Mucosa of rectum (tissue), 2 donors: ENCODE measurements at regions not wholly inside any gene's neighbourhood (a gene's known extent, or its start where the extent isn't known, plus 50 kb on each side); places are given as distances from the start of the nearest gene placed in this dataset.
"Not testable (repeated sequence)": the region's sequence is repeated elsewhere in the genome, so short reads cannot be mapped to it uniquely, and the experiment has no call there.

Experiments used
- H3K27ac ChIP-seq, 2 donors: one replicate each; pipeline ENCODE4 v1.7.0; 2013; ENCODE audit warnings: inconsistent platforms in 2 of 2, low read depth in 2 of 2, low read length in 2 of 2
- H3K27me3 ChIP-seq, 2 donors: one replicate each; pipeline ENCODE4 v1.7.0; 2013; ENCODE audit warnings: low read length in 2 of 2; ENCODE audit not compliant: control insufficient read depth in 2 of 2, insufficient read depth in 2 of 2
- H3K36me3 ChIP-seq, 2 donors: one replicate each; pipeline ENCODE4 v1.7.0; 2013; ENCODE audit warnings: low read length in 2 of 2; ENCODE audit not compliant: control insufficient read depth in 2 of 2, insufficient read depth in 2 of 2
- H3K4me1 ChIP-seq, 2 donors: one replicate each; pipeline ENCODE4 v1.7.0; 2013; ENCODE audit warnings: low read length in 2 of 2, mild to moderate bottlenecking in 1 of 2; ENCODE audit not compliant: control insufficient read depth in 2 of 2, insufficient read depth in 2 of 2
- H3K4me3 ChIP-seq, 2 donors: one replicate each; pipeline ENCODE4 v1.7.0; 2013; ENCODE audit warnings: low read length in 2 of 2
- H3K9ac ChIP-seq, 2 donors: one replicate each; pipeline ENCODE4 v1.7.0; 2013; ENCODE audit warnings: low read length in 2 of 2, low read depth in 1 of 2, mild to moderate bottlenecking in 1 of 2
- H3K9me3 ChIP-seq, 2 donors: one replicate each; pipeline ENCODE4 v1.7.0; 2013; ENCODE audit warnings: low read length in 2 of 2; ENCODE audit not compliant: control insufficient read depth in 2 of 2
- donor health status: healthy.
- donor health status: Normal muscosa, but diverticular disease.

GRCh38 chr7:32739749-32740148 lies 151.8 kb downstream of the KBTBD2 start:
- H3K27ac ChIP-seq, H3K9ac ChIP-seq, H3K4me3 ChIP-seq, H3K9me3 ChIP-seq, H3K4me1 ChIP-seq, H3K27me3 ChIP-seq, H3K36me3 ChIP-seq: not testable (repeated sequence)

- not testable (repeated sequence) for H3K27me3 ChIP-seq, H3K4me1 ChIP-seq, H3K9me3 ChIP-seq, H3K27ac ChIP-seq, H3K4me3 ChIP-seq, H3K9ac ChIP-seq, H3K36me3 ChIP-seq
Observed at GRCh38 chr7:32738390-32738789, 153.2 kb downstream of the KBTBD2 start.

- H3K4me3 ChIP-seq, H3K9ac ChIP-seq, H3K4me1 ChIP-seq, H3K27me3 ChIP-seq, H3K27ac ChIP-seq, H3K36me3 ChIP-seq, H3K9me3 ChIP-seq: not testable (repeated sequence)
Observed at GRCh38 chr7:32732767-32733166, 158.8 kb downstream of the KBTBD2 start.

- not testable (repeated sequence) for H3K27ac ChIP-seq, H3K9ac ChIP-seq, H3K36me3 ChIP-seq, H3K27me3 ChIP-seq, H3K9me3 ChIP-seq, H3K4me1 ChIP-seq
- peak overlapping the region in 1 of 2 donors; percentile 55 for H3K4me3 ChIP-seq
Observed at GRCh38 chr7:32729335-32729675, 162.3 kb downstream of the KBTBD2 start.

- H3K27me3 ChIP-seq, H3K36me3 ChIP-seq, H3K9me3 ChIP-seq, H3K4me1 ChIP-seq: not testable (repeated sequence)
- Histone ChIP-seq H3K4me3 (peak overlapping the region; percentile 67 to 79), H3K27ac (peak overlapping the region; percentile 75 to 81), H3K9ac (peak overlapping the region in 1 of 2 donors; percentile 68)
Observed at GRCh38 chr7:32728412-32729334, 162.9 kb downstream of the KBTBD2 start.

- H3K27me3 ChIP-seq, H3K4me1 ChIP-seq, H3K9me3 ChIP-seq, H3K36me3 ChIP-seq: not testable (repeated sequence)
- H3K27ac ChIP-seq: peak overlapping the region; percentile 75 to 81
- peak overlapping the region in 1 of 2 donors; percentile 68 for H3K9ac ChIP-seq
- H3K4me3 ChIP-seq: peak overlapping the region; percentile 67 to 79
Observed at GRCh38 chr7:32727483-32728411, 163.8 kb downstream of the KBTBD2 start.

GRCh38 chr7:32722837-32723236 lies 168.7 kb downstream of the KBTBD2 start:
- not testable (repeated sequence) for H3K4me3 ChIP-seq, H3K9ac ChIP-seq, H3K27me3 ChIP-seq, H3K9me3 ChIP-seq, H3K36me3 ChIP-seq, H3K4me1 ChIP-seq, H3K27ac ChIP-seq

- Histone ChIP-seq H3K9me3 (no peaks in the 10 kb centered on the region), H3K36me3 (no peaks in the 10 kb centered on the region), H3K27ac (no peak overlapping the region), H3K9ac (no peak overlapping the region), H3K27me3 (no peaks in the 10 kb centered on the region), H3K4me1 (no peaks in the 10 kb centered on the region), H3K4me3 (no peak overlapping the region)
Observed at GRCh38 chr7:32694182-32694581, 197.4 kb downstream of the KBTBD2 start.

- H3K9me3 ChIP-seq, H3K27me3 ChIP-seq, H3K36me3 ChIP-seq, H3K27ac ChIP-seq, H3K4me1 ChIP-seq, H3K9ac ChIP-seq: not testable (repeated sequence)
- peak overlapping the region in 1 of 2 donors; percentile 20 for H3K4me3 ChIP-seq
Observed at GRCh38 chr7:32691965-32692815, 196.9 kb downstream of the AVL9 start.
